ENCODE measurements at regions not wholly inside any gene's neighbourhood (a gene's known extent, or its start where the extent isn't known, plus 50 kb on each side); places are given as distances from the start of the nearest gene placed in this dataset.
"Not testable (repeated sequence)": the region's sequence is repeated elsewhere in the genome, so short reads cannot be mapped to it uniquely, and the experiment has no call there.

DNA sequence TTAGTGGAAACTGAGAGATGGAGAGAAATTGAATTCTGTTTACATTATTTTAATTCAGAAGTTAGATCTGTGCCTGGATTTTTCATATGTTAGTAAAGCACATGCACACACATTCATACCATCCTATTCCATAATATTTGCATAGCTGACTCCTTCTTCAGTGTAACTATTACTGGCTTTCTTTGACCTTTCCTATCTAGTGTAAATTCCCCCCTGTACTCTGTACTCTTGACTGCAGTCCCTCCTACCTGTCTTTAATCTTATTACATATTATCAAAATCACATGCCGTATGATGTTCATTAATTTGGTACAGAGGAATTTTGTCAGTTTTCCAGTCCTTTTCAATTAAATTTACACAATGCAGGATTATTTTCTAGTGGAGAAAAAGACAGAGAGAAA is 417.0 kb upstream of the SOX5 start:
- DNase-seq (no peak), ATAC-seq (no peak)
- intact Hi-C loops (cut with DNase I): loop anchor here in 1 of 2 donors (10.0 kb wide), 1 partner anchor 228 kb away; no protein-coding TSS in a partner anchor

DNA sequence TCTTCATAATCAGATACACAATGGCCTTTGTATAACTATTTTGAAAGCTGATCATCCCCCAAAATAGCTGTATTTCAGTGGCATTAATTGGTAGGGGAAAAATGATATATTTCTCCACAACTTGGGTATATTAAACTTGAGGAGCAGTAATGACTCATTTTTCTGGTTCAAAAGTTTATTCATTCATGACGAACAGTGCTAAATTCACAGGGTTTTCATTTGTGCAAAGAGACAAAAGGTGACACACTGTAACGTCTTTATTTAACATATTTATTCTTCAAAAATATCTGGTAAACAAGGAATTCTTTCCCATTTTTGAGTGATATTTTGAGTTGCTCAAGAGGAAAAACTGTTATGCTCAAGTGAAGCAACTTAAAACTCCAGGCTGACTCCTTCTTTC is 415.5 kb upstream of the SOX5 start:
- no peak for DNase-seq
- intact Hi-C loops (cut with DNase I): loop anchor here in 1 of 2 donors (10.0 kb wide), 1 partner anchor 230 kb away; no protein-coding TSS in a partner anchor
- ATAC-seq: no peak

DNA sequence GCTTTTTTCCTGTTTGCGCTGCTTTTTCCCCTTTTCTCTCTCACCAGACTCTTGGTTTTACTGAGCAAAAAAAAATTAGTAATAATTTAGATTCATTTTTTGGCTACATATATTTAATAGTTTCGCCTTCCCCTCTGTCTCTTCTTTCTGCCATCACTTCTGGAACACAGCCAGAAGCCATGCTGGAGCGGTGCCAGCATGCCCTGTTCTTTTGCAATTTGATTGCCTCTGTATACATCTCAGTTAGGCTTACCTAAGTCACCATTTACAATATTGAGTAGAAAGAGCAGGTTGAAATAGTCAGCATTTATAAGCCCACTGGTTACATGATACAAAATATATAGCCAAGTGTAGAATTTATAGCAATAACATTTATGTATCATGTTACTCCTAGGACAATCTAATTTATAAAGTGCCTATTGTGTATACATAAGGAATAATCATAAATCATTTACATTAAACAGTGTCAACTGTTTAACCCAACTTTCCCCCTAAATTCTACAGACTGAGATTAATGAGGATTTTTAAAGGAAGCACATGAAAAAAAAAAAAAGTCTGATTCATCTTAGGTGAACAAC is 413.8 kb upstream of the SOX5 start:
- ATAC-seq: no peak
- intact Hi-C loops (cut with DNase I): loop anchor here in 1 of 2 donors (10.0 kb wide), 1 partner anchor 232 kb away; no protein-coding TSS in a partner anchor
- DNase-seq: no peak

DNA sequence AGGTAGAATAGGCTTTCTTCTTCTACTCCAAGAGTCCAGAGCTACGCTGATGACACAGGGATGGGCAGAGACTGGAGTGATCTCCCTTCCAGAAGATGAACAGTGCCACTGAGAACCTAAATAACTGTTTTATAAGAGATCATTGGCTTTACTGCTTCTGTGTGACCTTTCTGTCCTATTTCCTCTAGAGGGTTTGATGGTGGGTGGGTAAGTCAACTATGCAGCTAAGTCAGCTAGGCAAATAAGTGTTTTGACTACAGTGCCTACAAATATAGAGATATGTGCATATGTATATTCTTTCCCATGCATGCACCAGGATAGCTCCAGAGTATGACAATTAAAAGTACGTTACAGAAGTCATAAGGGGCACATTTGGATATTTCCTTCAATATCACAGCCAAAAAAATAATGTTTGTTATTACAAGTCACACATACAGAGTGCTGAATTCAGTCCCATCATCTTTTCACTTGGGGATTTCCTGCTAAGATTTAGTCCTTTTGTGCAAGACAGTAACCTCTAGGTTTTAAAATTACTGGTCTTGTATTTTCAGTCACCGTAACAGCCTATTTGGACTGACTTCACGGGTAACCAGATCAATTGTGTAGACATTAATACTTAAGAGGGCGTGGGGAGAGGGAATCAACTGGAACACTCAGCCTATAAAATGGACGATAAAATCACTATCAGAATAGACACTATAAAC is 412.6 kb upstream of the SOX5 start:
- intact Hi-C loops (cut with DNase I): loop anchor here in 1 of 2 donors (10.0 kb wide), 1 partner anchor 233 kb away; no protein-coding TSS in a partner anchor

DNA sequence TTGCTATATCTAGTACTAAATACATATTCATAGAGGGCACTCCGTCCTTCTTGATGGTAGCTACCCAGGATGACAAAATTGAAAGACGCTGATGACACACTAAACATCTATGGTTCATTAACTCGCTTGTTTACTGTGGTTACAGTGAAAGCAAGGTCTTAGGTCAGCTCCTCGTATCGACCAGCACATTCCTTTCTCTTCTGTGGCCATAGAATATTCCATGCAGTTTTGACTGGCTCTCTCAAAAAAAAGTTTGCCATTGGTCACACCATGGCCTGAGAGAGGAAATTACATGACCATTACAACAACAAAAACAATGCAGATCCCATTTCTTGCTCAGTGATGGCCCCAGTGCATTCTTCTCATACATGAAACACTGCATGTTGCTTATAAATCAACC is 411.4 kb upstream of the SOX5 start:
- intact Hi-C loops (cut with DNase I): loop anchor here in 1 of 2 donors (10.0 kb wide), 1 partner anchor 234 kb away; no protein-coding TSS in a partner anchor
- ATAC-seq (no peak), DNase-seq (no peak)

More for the DNA sequence above, 412.6 kb upstream of the SOX5 start:
- DNase-seq (no peak), ATAC-seq (no peak)

DNA sequence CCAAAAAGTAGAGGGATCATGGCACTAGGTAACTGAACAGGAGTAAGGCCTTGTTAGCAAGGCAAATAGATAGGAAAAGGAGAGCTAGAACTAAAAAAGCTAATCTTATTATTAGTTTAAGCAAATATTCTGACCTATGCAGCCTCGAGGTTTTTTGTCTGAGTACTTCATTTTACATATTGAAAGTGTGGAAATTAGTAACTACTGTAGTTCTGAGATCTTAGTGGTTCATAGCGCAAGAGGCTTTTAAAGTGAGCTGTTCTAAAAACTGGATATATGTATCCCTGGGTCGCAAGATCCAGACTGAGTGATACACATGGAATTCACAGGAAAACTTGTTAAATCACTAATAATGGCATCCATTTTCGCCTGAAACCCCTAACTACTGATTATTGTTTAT is 411.0 kb upstream of the SOX5 start:
- no peak for DNase-seq
- no peak for ATAC-seq
- intact Hi-C loops (cut with DNase I): loop anchor here in 1 of 2 donors (10.0 kb wide), 1 partner anchor 234 kb away; no protein-coding TSS in a partner anchor

DNA sequence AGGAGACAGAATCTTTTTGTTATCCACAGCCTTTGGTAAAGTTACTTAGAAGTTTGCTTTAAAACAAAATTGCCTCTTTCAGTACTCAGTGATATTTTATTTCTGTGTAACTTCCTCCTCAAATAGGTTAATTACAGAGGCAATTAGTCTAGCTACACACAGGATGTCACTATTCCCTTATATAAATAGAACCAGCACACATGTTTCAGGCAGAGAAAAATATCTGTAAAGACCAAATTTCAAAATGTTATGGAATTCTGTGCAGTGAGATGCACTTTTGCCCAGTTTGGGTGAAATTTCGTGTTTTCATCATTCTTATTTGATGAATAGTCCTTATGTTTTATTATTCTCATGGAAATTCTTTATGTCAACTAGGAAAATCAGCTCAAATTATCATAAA is 410.6 kb upstream of the SOX5 start:
- DNase-seq (no peak), ATAC-seq (no peak)
- intact Hi-C loops (cut with DNase I): loop anchor here in 1 of 2 donors (10.0 kb wide), 1 partner anchor 235 kb away; no protein-coding TSS in a partner anchor

DNA sequence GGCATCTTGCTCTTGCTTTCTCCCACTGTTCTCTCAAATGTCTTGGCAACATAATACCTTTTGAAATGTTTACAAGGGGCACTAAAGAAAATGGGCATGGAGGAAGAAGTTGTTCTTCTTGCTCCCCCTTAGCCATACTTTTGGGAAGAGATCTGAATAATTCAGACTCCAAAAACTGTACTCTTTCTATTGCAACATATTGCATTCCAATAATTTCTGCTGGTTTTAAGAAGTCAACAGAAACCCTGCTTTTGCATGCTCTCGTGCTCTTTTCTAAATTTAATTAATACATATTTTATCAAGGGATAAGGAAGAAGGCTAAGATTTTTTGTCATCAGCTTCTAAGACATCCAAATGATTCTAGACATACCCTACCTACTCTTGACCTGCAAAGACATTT is 409.9 kb upstream of the SOX5 start:
- intact Hi-C loops (cut with DNase I): no loop called here
- no peak for DNase-seq
- ATAC-seq: no peak

DNA sequence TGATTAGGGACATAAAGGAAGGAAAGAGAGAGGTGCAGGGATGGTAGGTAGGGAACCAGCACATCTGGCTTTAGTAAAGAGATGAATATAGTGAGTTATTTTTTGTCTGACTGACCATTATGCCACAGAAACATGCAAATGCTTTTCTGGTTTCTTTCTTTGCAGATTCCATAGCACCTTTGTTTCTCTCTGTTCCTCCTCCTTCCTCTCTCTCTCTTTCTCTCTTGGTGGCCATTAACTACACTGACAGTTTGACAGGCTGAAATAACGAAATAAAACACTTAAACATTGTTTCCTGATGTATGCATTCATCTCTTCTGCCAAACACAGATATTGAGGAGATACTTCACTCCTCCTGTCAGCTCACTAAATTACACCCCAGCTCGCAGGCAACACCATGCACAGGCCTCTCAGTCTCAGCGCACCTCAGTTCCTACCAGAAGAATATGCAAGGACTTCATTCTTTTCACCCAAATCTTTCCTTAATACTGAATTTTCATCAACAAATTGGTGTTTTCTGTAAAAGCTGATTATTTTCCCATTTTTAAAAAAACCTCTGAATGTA is 406.9 kb upstream of the SOX5 start:
- ATAC-seq (no peak), DNase-seq (no peak)
- intact Hi-C loops (cut with DNase I): no loop called here

DNA sequence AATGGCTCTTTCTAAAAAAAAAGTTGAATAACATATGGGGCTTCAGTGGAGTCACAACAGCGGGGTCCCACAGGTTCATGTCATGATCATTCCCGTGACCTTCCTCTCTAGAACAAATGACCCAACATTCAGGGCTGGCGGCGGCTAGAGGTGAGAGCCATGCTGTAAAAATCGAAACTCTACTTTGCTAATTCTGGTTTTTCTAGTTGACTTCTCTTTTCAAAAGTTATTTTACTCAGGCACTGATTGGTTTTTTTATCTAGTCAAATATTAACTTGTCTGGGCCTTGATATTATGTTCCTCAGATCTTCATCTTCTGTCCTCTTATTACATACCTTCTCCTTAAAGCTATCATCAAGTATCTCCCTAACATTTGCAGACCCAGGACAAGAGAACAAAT is 402.9 kb upstream of the SOX5 start:
- intact Hi-C loops (cut with DNase I): no loop called here
- DNase-seq (no peak), ATAC-seq (no peak)

DNA sequence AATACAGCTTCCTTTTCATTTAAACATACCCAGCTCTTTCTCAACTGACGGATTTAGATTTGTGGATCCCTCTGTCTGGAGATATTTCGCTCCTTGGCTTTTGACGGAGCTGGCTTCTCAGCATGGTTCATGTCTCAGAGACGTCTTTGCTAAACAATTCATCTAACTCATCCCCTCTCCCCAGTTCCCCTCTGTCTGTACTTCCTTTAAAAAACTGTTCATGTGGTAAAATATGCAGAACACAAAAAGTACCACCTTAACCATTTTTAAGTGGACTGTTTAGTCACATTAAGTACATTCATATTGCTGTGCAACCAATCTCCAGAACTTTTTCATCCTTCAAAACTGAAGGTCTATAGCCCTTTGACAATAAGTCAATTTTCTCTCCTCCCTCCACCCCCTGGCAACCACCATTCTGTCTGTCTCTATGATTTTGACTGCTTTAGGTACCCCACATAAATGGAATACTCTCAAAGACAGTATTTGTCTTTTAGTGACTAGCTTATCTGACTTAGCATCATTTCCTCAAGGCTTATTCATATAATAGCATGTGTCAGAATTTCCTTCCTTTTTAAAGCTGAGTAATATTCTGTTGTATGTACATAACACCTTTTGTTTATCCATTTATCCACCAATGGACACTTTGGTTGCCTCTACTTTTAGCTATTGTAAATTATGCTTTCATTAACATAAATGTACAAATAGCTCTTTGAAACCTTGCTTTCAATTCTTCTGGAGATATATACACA is 399.8 kb upstream of the SOX5 start:
- intact Hi-C loops (cut with DNase I): no loop called here
- no peak for ATAC-seq
- DNase-seq: no peak

DNA sequence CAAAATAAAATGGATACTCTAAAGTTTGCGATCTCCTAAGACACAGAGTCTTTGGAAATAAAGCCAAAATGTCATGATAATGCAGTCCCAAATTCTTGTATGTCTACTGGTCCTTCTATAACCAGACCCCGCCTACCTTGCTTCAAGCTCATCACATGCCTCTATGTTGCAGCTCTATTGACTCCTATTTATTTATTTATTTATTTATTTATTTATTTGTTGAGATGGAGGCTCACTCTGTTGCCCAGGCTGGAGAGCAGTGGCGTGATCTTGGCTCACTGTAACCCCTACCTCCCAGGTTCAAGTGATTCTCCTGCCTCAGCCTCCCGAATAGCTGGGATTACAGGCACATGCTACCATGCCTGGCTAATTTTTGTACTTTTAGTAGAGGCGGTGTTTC is 398.7 kb upstream of the SOX5 start:
- ATAC-seq; intact Hi-C loops (cut with DNase I); DNase-seq: not testable (repeated sequence)

DNA sequence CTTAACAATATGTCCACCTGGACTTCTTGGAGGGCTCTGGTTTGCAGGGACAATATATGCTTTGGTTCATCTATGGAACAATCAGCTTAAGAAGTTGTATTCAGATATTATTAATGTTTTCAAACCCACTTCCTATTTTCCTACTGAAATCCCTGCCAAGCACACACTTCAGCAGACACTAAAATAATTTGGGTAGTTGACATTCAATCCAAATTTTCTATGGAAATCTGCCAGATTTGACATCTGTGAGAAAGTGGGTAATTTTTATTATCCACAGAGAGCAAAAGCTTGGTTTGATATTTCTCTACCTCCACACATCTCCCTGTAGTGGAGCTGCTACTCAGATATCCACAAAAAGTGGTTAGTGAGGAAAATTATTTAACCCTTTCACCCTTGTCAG is 378.8 kb upstream of the SOX5 start:
- ATAC-seq: no peak
- intact Hi-C loops (cut with DNase I): no loop called here
- no peak for DNase-seq

DNA sequence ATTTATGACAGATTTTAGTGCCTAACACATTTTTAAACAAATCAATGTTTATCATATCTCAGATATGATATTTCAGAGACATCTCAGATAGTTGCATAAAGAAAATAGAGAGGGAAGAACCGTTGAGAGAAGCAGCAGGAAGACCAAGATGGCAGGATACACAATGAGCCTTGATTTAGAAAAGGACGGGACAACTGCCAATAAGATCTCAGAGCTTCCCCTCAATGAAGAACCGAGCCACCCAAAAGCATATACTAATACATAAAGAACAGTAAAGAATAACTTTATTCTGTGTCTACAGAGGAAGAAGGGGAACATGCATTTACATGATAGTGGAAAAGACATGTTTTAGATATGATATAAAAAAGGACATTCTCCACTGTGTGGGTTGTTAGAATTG is 375.9 kb upstream of the SOX5 start:
- DNase-seq (no peak), ATAC-seq (no peak)
- intact Hi-C loops (cut with DNase I): no loop called here

DNA sequence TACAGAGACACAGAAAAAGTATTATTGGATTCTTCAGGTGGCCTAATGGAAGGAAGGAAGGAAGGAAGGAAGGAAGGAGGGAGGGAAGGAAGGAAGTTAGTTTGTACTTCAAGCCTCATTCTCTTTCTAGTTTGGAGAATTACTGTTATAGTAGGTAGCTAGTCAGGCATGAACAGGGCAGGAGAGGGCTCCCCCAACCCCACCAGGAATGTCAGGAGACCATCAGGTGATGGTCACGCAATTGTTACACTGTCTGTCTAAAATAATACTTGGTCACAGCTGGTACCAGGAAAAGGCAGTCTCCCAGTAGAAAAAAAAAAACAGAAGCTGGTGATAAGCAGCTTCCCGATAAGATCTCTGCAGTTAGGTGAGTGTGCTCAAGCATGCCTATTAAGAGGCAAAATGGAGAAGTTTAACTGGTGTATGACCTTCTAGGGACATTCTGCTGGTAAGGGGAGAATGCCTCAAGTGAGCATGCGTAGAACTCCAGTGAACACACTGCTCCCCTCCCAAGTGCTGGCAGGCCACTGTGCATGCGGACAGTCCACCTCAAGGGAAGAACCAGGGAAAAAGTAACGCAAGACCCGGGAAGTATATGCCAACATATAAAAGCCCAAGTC is 358.4 kb upstream of the SOX5 start:
- ATAC-seq (no peak), DNase-seq (no peak)
- intact Hi-C loops (cut with DNase I): no loop called here

DNA sequence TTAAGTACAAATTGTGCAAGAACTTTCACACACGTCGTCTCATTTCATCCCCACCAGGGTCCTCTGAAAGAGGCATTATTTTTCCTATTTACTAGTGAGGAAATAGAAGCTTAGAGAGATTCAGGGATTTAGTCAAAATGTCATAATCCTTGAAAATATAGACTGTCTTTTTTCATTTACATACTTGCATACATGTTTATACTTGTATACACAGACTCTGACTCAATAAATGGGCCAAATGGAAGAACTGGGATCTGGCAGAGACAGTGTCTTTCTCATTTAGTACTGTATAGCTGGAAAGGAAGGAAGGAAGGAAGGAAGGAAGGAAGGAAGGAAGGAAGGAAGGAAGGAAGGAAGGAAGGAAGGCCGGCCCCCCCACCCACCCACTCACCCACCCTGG is 357.7 kb upstream of the SOX5 start:
- DNase-seq (no peak), ATAC-seq (no peak)
- intact Hi-C loops (cut with DNase I): no loop called here

DNA sequence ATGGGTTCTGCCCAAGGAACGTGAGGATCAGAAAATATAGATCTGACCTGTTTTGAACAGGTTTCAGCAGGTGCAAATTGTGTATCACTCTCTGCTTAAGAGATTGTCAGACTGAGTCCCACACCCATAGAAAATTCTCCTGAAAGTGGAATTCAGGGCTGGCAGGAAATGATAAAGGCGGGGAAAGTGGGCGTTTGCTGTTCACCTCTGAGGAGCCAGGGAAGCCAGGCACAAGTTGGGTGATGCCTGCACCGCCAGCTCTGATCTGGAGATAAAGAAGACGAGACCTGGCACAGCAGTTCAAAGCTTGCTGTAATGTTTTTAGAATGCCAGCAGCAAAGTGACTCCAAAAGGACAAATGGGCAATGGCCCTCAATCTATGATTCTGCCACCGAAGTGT is 356.5 kb upstream of the SOX5 start:
- no peak for DNase-seq
- ATAC-seq: no peak
- intact Hi-C loops (cut with DNase I): no loop called here

DNA sequence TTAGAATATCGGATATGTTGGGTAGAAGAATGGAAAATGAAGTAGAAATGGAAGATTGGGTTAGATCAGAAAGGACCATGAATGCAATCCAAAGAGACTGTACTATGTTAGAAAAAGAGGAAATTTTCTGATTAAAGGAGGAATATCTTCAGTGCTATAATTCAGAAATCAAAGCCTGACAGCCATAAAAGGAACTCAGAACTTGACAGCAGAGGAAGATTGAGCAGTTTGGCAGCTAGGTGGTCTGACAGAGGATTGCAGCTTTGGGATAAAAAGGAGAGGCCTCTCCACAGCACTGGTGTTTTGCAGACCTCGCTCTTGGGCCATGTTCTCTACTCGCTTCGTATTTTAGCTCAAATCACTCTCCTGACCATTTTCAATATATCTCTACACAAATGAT is 354.8 kb upstream of the SOX5 start:
- intact Hi-C loops (cut with DNase I): no loop called here
- DNase-seq: no peak
- ATAC-seq: no peak

DNA sequence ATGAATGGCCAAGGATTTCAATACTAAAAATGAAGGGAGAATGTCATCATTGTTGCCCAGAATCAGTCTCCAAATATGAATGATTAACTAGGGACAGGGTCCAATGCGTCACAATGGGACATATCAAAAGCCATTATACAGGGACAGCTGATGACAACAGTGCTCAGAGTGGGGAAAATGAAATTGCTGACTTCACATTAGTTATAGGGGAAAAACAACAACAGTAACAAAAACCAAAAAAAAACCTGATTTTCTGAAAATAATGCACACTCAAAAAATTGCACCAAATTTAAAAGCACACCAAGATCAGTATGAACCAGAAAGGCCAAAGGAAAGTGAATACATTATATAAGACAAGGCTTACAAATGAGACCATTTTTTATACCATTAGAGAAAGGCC is 353.2 kb upstream of the SOX5 start:
- intact Hi-C loops (cut with DNase I): no loop called here
- ATAC-seq: no peak
- DNase-seq: no peak
